GM10847 (cell line): ENCODE measurements at regions not wholly inside any gene's neighbourhood (a gene's known extent, or its start where the extent isn't known, plus 50 kb on each side); places are given as distances from the start of the nearest gene placed in this dataset.

Source experiments
- POLR2A ChIP-seq: IDR thresholded peaks from 2 replicates; pipeline ENCODE4 v1.6.1; 2011; ENCODE audit not compliant: insufficient read length; ENCODE audit errors: extremely low read depth

GRCh38 chr13:50610238-50610637 is 233.3 kb downstream of the DLEU7 start:
- no peak for TF ChIP-seq POLR2A

GRCh38 chr13:50611117-50611781 is 232.2 kb downstream of the DLEU7 start:
- no peak for TF ChIP-seq POLR2A

DNA sequence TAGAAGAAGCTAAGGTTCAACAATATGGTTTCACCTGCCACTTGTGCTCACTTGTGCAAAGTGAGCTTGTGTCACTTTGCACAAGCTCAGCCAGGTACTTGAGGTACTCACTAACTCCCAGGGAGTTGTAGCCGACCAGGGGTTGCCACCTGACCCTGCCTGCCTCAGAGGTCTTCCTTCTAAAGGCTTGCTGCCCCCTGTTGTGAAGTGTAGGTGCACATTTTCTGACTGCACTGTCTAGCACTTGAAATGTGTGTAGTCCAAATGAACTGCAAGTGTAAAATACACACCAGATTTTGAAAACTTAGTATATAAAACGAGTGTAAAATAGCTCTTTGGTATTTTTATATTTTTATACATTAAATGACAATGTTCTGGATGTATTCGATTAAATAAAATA is 230.8 kb downstream of the DLEU7 start:
- no peak for TF ChIP-seq POLR2A

GRCh38 chr13:50613356-50613831 is 230.1 kb downstream of the DLEU7 start:
- no peak for TF ChIP-seq POLR2A

- no peak for TF ChIP-seq POLR2A
Observed at GRCh38 chr13:50615234-50615633, 228.3 kb downstream of the DLEU7 start.

- TF ChIP-seq POLR2A, result no peak
Observed at GRCh38 chr13:50616101-50616500, 227.4 kb downstream of the DLEU7 start.

DNA sequence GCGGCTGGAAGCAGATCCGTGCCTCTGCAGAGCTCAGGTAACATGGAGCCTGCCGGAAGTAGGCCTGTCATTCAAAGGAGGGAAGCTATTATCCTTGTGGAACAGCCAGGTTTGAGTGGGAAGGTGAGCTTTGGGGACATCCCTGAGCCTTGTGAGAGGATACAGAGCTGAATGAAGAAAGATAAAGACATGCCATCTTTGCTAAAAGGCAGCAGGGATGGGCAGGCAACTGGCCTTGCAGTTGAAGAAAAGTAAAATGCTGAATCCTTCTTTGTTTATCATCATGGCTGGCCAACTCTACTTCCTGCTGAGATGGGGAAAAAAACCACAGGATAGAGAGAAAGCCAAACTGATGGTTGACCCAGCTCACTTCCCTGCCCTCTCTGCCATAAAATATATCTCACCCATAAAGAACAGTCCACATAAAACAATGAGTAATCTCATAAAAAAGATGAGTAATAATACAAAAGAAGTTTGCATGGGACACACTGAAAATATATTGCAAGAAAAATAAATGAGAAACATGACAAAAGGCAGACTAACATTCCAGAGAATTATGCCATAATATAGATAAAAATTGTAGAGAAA is 226.3 kb downstream of the DLEU7 start:
- no peak for TF ChIP-seq POLR2A

GRCh38 chr13:50618206-50618605 is 225.3 kb downstream of the DLEU7 start:
- TF ChIP-seq POLR2A, result no peak

- TF ChIP-seq POLR2A, result no peak
Observed at GRCh38 chr13:50626101-50626547, 217.4 kb downstream of the DLEU7 start.

GRCh38 chr13:50627111-50627510 is 216.4 kb downstream of the DLEU7 start:
- no peak for TF ChIP-seq POLR2A

DNA sequence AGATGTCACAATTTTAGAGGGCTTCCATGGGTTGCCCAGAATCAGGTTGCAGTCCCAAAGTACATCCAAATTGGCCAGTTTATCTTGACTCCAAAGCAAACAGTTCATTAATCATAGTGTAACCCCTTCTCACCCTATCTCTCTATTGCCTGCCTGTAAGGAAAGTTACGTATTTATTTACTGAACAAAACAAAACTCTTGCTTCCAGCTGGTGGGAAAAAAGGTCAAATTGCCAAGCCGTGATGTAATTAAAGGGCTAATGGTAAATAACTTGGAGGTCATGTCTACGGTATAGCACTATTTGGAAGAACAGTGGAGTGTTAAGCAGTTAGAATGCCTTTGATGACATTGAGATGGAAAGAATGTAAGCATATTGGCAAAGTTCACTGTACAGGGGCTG is 214.0 kb downstream of the DLEU7 start:
- no peak for TF ChIP-seq POLR2A

- no peak for TF ChIP-seq POLR2A
Observed at GRCh38 chr13:50629966-50630365, 213.5 kb downstream of the DLEU7 start.

GRCh38 chr13:50631041-50631440 is 212.5 kb downstream of the DLEU7 start:
- no peak for TF ChIP-seq POLR2A

- no peak for TF ChIP-seq POLR2A
Observed at GRCh38 chr13:50634339-50634738, 209.2 kb downstream of the DLEU7 start.

DNA sequence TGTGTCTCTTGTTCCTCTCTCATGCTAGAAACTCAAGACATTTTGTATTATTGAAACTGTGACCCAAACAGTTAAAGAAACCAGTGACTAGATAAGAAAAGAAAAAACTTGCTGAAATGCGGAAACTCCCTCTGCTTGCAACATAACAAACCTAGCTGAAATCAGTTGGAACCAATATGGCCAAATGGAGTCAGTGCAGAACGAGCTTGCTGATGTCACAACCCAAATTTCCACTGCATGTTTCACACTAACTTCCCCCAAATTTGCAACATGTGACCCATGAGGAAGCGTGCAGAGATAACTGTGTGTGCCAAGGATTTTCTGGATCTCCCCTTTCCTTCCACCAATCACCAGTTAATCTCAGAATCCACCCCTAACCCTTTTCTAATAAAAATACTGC is 208.0 kb downstream of the DLEU7 start:
- no peak for TF ChIP-seq POLR2A

DNA sequence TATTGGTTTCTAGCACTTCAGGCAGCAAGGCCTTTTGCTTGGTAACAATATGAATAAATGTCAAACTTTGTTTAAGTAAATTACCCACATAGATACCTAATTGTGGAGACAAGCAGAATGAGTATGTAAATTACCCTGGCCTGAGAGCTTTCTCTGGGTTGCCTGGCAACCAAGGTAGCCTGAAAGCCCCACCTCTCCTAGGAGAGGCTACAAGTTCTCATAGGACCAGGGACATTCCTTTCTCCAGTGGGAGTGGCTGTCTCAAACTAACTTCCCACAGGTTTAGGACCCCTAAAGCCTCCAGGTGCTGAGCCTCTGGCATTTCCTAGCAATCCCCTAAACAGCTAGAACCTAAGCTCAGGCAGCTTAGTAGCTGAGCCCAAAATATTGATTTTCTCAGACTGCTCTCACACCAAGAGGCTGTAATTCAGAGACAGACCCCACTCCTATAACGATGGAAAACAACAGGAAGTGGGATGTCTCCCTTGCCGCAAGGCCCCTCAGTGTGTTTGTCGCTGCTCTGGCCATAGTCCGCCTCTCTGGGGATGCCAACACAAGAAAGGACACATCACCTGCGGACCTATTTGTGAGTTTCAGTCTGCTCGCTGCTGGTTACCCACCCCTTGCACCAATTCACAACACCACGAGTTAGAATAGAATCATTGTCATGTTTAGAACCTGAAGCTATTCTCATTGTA is 207.3 kb downstream of the DLEU7 start:
- no peak for TF ChIP-seq POLR2A
